KMS-11 (cell line): ENCODE measurements at regions not wholly inside any gene's neighbourhood (a gene's known extent, or its start where the extent isn't known, plus 50 kb on each side); places are given as distances from the start of the nearest gene placed in this dataset.

Experiments used
- H2AFZ ChIP-seq: fragments of 200-600 bp; sonication (generic); 2 replicates; pipeline ENCODE4 v1.6.1; 2016; ENCODE audit warnings: antibody characterized with exemption, mixed run types, low read depth
- H3K27ac ChIP-seq: fragments of 200-600 bp; sonication (generic); 2 replicates; pipeline ENCODE4 v1.6.1; 2016; ENCODE audit warnings: mild to moderate bottlenecking, mixed run types
- H3K27me3 ChIP-seq: fragments of 200-600 bp; sonication (generic); 2 replicates; pipeline ENCODE4 v1.6.1; 2017; ENCODE audit warnings: mild to moderate bottlenecking, low read depth, mixed run types, moderate library complexity; ENCODE audit not compliant: insufficient read depth
- H3K36me3 ChIP-seq: fragments of 200-600 bp; sonication (generic); 2 replicates; pipeline ENCODE4 v1.6.1; 2017; ENCODE audit warnings: mild to moderate bottlenecking, mixed run types; ENCODE audit not compliant: insufficient read depth
- H3K4me1 ChIP-seq: fragments of 200-600 bp; sonication (generic); 2 replicates; pipeline ENCODE4 v1.6.1; 2016; ENCODE audit warnings: mild to moderate bottlenecking, low read depth, mixed run types; ENCODE audit not compliant: poor library complexity, severe bottlenecking
- H3K4me2 ChIP-seq: fragments of 200-600 bp; sonication (generic); 2 replicates; pipeline ENCODE4 v1.7.0; 2016; ENCODE audit warnings: mild to moderate bottlenecking, mixed run types
- H3K4me3 ChIP-seq: fragments of 200-600 bp; sonication (generic); IDR thresholded peaks from 2 replicates; pipeline ENCODE4 v1.6.1; 2017; ENCODE audit warnings: low read depth, low read length, mixed read lengths; ENCODE audit not compliant: insufficient read depth
- H3K79me2 ChIP-seq: fragments of 200-600 bp; sonication (generic); 2 replicates; pipeline ENCODE4 v1.6.1; 2016; ENCODE audit warnings: low read depth, mixed run types; ENCODE audit not compliant: insufficient read depth
- H3K9ac ChIP-seq: fragments of 200-600 bp; sonication (generic); 2 replicates; pipeline ENCODE4 v1.6.1; 2016; ENCODE audit warnings: mild to moderate bottlenecking, mixed run types
- H4K20me1 ChIP-seq: fragments of 200-600 bp; sonication (generic); 2 replicates; pipeline ENCODE4 v1.6.1; 2016; ENCODE audit warnings: mild to moderate bottlenecking, mixed run types; ENCODE audit not compliant: insufficient read depth
- CTCF ChIP-seq: fragments of 200-600 bp; sonication (generic); conservative IDR thresholded peaks from 2 replicates; pipeline ENCODE4 v1.6.1; 2017; ENCODE audit warnings: low read depth, mild to moderate bottlenecking, antibody characterized with exemption, low read length, moderate library complexity, mixed read lengths

GRCh38 chr14:32010604-32011125 is 66.4 kb upstream of the ARHGAP5 start:
- no peak overlapping the region for H3K27ac ChIP-seq
- no peak overlapping the region for H3K9ac ChIP-seq
- H3K36me3 ChIP-seq: no peaks in the 10 kb centered on the region
- H3K79me2 ChIP-seq: no peaks in the 10 kb centered on the region
- no peaks in the 10 kb centered on the region for H3K4me1 ChIP-seq
- no peak overlapping the region for H3K4me3 ChIP-seq
- no peaks in the 10 kb centered on the region for H4K20me1 ChIP-seq
- no peak for TF ChIP-seq CTCF
- no peak overlapping the region for H3K4me2 ChIP-seq
- H3K27me3 ChIP-seq: no peaks in the 10 kb centered on the region
- no peak overlapping the region for H2AFZ ChIP-seq

GRCh38 chr14:32011225-32011624 is 65.9 kb upstream of the ARHGAP5 start:
- Histone ChIP-seq H3K27me3 (no peaks in the 10 kb centered on the region), H3K4me2 (no peak overlapping the region), H3K4me1 (no peaks in the 10 kb centered on the region), H2AFZ (no peak overlapping the region), H3K36me3 (no peaks in the 10 kb centered on the region), H3K27ac (no peak overlapping the region), H3K79me2 (no peaks in the 10 kb centered on the region), H3K4me3 (no peak overlapping the region), H4K20me1 (no peaks in the 10 kb centered on the region), H3K9ac (no peak overlapping the region)
- no peak for TF ChIP-seq CTCF

- H3K4me2 ChIP-seq: no peak overlapping the region
Observed at GRCh38 chr14:32012062-32012461, 65.0 kb upstream of the ARHGAP5 start.

GRCh38 chr14:32012571-32012970 is 64.5 kb upstream of the ARHGAP5 start:
- Histone ChIP-seq H2AFZ (no peak overlapping the region), H3K4me2 (no peak overlapping the region)

More at GRCh38 chr14:32012062-32012461, 65.0 kb upstream of the ARHGAP5 start:
- H4K20me1 ChIP-seq: no peaks in the 10 kb centered on the region
- H2AFZ ChIP-seq: no peak overlapping the region
- H3K27ac ChIP-seq: no peak overlapping the region
- H3K4me3 ChIP-seq: no peak overlapping the region
- no peak for TF ChIP-seq CTCF
- H3K79me2 ChIP-seq: no peaks in the 10 kb centered on the region
- no peaks in the 10 kb centered on the region for H3K27me3 ChIP-seq
- H3K36me3 ChIP-seq: no peaks in the 10 kb centered on the region
- H3K4me1 ChIP-seq: no peaks in the 10 kb centered on the region
- no peak overlapping the region for H3K9ac ChIP-seq

More at GRCh38 chr14:32012571-32012970, 64.5 kb upstream of the ARHGAP5 start:
- no peak overlapping the region for H3K4me3 ChIP-seq
- no peaks in the 10 kb centered on the region for H3K27me3 ChIP-seq
- no peaks in the 10 kb centered on the region for H3K79me2 ChIP-seq
- no peak overlapping the region for H3K27ac ChIP-seq
- no peaks in the 10 kb centered on the region for H3K4me1 ChIP-seq
- no peaks in the 10 kb centered on the region for H3K36me3 ChIP-seq
- no peaks in the 10 kb centered on the region for H4K20me1 ChIP-seq
- no peak overlapping the region for H3K9ac ChIP-seq
- no peak for TF ChIP-seq CTCF
